HEK293T (cell line): ENCODE measurements at regions not wholly inside any gene's neighbourhood (a gene's known extent, or its start where the extent isn't known, plus 50 kb on each side); places are given as distances from the start of the nearest gene placed in this dataset.

Source experiments
- CTCF ChIA-PET: fragments of 350-600 bp; formaldehyde crosslinking; extraction: SDS; loops from one replicate; lab custom pipeline; 2021; ENCODE audit warnings: antibody characterized with exemption, inconsistent platforms; lab: Yijun Ruan, JAX
- POLR2A ChIA-PET: fragments of 350-600 bp; formaldehyde crosslinking; extraction: SDS; loops from one replicate; lab custom pipeline; 2020; ENCODE audit warnings: antibody characterized with exemption, inconsistent platforms; lab: Yijun Ruan, JAX
- DNase-seq: peaks from one replicate; pipeline ENCODE4 v3.0.0; 2012; ENCODE audit warnings: mixed read lengths; ENCODE audit errors: extremely low spot score
- ARNT ChIP-seq: fragments of 450-650 bp; IDR thresholded peaks from 2 replicates; pipeline ENCODE4 v1.6.1; 2017; ENCODE audit warnings: mild to moderate bottlenecking
- BHLHE40 ChIP-seq: fragments of 450-650 bp; IDR thresholded peaks from 2 replicates; pipeline ENCODE4 v1.6.1; 2016; ENCODE audit warnings: mild to moderate bottlenecking, moderate library complexity, borderline replicate concordance
- CTBP1 ChIP-seq: fragments of 450-650 bp; IDR thresholded peaks from 2 replicates; pipeline ENCODE4 v1.6.1; 2016; ENCODE audit warnings: borderline replicate concordance
- ELF4 ChIP-seq: fragments of 450-650 bp; IDR thresholded peaks from 2 replicates; pipeline ENCODE4 v1.6.1; 2017; ENCODE audit warnings: antibody characterized with exemption
- FOXA1 ChIP-seq: fragments of 450-650 bp; IDR thresholded peaks from 2 replicates; pipeline ENCODE4 v1.6.1; 2016; ENCODE audit warnings: mild to moderate bottlenecking
- FOXK2 ChIP-seq: fragments of 450-650 bp; IDR thresholded peaks from 2 replicates; pipeline ENCODE4 v1.6.1; 2016; ENCODE audit warnings: mild to moderate bottlenecking
- FOXM1 ChIP-seq: fragments of 450-650 bp; IDR thresholded peaks from 2 replicates; pipeline ENCODE4 v1.6.1; 2017; ENCODE audit warnings: mild to moderate bottlenecking, borderline replicate concordance
- HDGF ChIP-seq: fragments of 450-650 bp; IDR thresholded peaks from 2 replicates; pipeline ENCODE4 v1.6.1; 2017; ENCODE audit warnings: antibody characterized with exemption, borderline replicate concordance
- L3MBTL2 ChIP-seq: fragments of 450-650 bp; conservative IDR thresholded peaks from 2 replicates; pipeline ENCODE4 v1.6.1; 2016; ENCODE audit warnings: mild to moderate bottlenecking
- LEF1 ChIP-seq: fragments of 450-650 bp; IDR thresholded peaks from 2 replicates; pipeline ENCODE4 v1.6.1; 2017; ENCODE audit warnings: mild to moderate bottlenecking, borderline replicate concordance
- NFRKB ChIP-seq: fragments of 450-650 bp; IDR thresholded peaks from 2 replicates; pipeline ENCODE4 v1.6.1; 2016; ENCODE audit warnings: mild to moderate bottlenecking, moderate library complexity
- SP1 ChIP-seq: fragments of 450-650 bp; IDR thresholded peaks from 2 replicates; pipeline ENCODE4 v1.6.1; 2017
- SUZ12 ChIP-seq: fragments of 450-650 bp; IDR thresholded peaks from 2 replicates; pipeline ENCODE4 v1.6.1; 2016; ENCODE audit warnings: mild to moderate bottlenecking
- TARDBP ChIP-seq: fragments of 450-650 bp; IDR thresholded peaks from 2 replicates; pipeline ENCODE4 v1.6.1; 2016
- ZNF384 ChIP-seq: fragments of 450-650 bp; IDR thresholded peaks from 2 replicates; pipeline ENCODE4 v1.6.1; 2016
- TF ChIP-seq, protein P1 (sequence below): fragments of 450-650 bp; IDR thresholded peaks from 2 replicates; pipeline ENCODE4 v1.6.1; 2016

DNA sequence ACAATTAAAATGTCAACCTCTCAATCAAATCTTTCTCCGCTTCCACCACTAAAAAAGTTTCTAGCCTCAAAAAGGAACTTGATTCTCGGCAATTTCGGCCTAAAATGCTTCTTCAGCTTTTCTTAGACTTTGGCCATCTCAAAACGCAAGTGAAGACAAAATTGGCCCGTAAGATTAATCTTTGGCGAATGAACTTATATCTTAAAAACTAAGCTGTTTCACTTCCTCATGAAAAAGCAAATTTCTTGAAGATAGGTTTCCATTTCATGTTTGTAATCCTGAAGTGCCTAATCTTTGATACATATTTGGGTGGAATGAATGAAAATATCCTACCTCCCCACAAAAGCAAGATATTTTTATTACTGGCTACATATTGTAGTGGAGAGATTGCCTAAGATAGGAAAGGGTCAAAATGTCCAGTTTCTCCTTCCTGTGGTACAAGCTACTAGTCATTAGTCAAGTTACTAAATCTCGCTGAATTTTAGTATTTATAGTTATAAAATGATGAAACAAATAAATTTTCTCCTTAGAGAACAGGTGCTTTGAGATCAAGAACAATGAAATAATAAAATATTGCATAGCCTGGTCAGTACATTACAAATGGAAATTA is 85.4 kb upstream of the ZEB2 start:
- DNase-seq: no peak
- ChIA-PET POLR2A (no interaction called here), CTCF (no interaction called here)
- no peak for TF ChIP-seq SP1
- no peak for TF ChIP-seq BHLHE40
- TF ChIP-seq, protein P1, sequence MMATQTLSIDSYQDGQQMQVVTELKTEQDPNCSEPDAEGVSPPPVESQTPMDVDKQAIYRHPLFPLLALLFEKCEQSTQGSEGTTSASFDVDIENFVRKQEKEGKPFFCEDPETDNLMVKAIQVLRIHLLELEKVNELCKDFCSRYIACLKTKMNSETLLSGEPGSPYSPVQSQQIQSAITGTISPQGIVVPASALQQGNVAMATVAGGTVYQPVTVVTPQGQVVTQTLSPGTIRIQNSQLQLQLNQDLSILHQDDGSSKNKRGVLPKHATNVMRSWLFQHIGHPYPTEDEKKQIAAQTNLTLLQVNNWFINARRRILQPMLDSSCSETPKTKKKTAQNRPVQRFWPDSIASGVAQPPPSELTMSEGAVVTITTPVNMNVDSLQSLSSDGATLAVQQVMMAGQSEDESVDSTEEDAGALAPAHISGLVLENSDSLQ: peak; percentile 26; the same call in 1 of the 2 replicates

DNA sequence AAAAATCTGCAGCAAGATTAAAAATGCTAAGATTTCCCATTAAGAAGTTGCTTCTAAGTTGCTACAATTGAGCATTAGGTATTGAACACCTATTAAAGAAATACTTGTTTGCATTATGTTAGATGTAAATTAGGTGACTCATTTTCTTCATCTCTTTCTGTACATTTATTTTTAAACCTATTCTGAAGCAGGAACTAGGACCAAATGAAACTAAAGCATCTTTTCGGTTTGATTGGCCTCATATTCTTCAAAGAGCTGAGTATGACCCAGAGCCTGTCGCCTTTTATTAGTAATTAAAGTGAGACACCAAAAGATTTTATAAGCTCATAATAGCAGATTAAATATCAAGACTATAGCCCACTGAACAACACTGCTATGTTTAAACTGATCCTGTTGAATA is 83.4 kb upstream of the ZEB2 start:
- CTCF ChIA-PET: no interaction called here
- TF ChIP-seq, protein P1: no peak
- TF ChIP-seq ELF4: no peak
- TF ChIP-seq SUZ12: no peak
- TF ChIP-seq ARNT: no peak
- TF ChIP-seq ZNF384: no peak
- TF ChIP-seq NFRKB: no peak
- no peak for TF ChIP-seq SP1
- no peak for TF ChIP-seq FOXK2
- TF ChIP-seq LEF1: no peak
- TF ChIP-seq TARDBP: no peak
- no peak for DNase-seq
- POLR2A ChIA-PET: no interaction called here

DNA sequence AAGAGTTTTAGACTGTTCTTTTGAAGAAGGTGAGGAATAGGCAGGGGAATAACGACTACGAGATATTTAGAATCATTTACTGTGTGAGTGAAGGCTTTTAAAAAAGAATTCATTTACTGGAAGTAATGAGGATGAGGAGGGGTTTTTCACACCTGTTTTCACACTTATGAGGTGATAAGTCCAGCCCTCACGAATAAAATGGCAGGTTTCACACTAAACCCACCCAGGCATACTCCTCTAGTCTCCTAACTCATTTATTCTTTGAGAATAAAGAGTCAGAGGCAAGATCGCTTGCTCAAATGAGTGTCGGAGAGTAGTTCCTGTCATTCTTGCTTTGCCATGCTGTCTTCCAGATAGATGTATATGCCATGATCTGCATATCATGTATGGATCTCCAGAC is 79.0 kb upstream of the ZEB2 start:
- ChIA-PET CTCF (no interaction called here), POLR2A (no interaction called here)
- no peak for TF ChIP-seq CTBP1
- TF ChIP-seq FOXK2: no peak
- TF ChIP-seq ELF4: no peak
- TF ChIP-seq LEF1: no peak
- no peak for DNase-seq

DNA sequence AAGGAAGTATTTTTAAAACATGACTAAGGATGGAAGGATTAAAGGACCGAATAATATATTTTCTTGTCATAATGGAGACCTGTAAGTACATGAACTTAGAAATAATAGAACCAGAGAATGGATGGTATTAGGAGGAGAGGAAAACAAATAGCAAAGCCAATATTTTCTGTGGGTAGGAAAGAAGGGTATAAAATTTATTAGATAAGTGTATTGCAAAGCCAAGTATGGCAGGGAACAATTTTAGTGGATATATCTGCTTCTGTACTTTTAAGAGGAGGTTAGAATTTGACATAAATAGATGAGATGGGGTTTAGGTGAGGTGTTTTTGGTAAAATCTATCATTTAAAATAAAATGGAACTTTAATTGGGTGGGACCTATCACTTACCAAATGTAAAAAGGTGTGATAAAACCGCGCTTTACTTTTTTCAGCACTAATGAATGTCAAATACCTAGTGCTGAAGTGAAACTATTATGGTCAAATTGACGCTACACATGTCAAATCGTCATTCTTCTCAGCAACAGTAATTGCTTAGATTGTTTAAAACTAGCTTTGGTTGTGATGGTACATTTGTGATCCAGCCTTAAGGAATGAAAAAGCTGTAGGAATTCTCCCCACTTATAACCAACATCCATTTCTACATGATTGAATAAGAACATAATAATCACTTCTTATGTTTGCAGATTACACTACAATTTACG is 78.1 kb upstream of the ZEB2 start:
- DNase-seq: no peak
- TF ChIP-seq TARDBP: no peak
- no peak for TF ChIP-seq FOXM1
- TF ChIP-seq CTBP1: no peak
- TF ChIP-seq SUZ12: no peak
- CTCF ChIA-PET: no interaction called here
- POLR2A ChIA-PET: no interaction called here

DNA sequence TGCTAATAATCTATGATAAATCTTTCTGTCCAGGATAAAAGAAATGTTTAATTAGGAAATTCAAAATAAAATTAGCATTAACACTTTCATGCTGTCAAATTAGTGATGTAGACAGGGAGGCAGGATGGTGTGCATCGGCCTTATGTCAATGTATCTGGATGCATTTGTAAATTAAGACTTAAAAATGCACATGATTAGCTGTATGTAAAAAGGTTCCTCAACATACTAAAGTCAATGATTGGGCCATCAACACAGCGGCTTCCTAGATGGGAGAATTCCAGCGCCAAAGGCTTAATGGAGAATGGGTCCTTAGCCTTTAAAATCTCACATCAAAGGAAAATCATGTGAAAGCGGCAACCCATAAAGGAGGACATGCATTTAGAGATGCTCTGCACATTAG is 77.5 kb upstream of the ZEB2 start:
- no peak for DNase-seq
- no peak for TF ChIP-seq FOXA1
- TF ChIP-seq ZNF384: no peak
- no peak for TF ChIP-seq L3MBTL2
- no peak for TF ChIP-seq TARDBP
- TF ChIP-seq CTBP1: no peak
- CTCF ChIA-PET: no interaction called here
- POLR2A ChIA-PET: no interaction called here

DNA sequence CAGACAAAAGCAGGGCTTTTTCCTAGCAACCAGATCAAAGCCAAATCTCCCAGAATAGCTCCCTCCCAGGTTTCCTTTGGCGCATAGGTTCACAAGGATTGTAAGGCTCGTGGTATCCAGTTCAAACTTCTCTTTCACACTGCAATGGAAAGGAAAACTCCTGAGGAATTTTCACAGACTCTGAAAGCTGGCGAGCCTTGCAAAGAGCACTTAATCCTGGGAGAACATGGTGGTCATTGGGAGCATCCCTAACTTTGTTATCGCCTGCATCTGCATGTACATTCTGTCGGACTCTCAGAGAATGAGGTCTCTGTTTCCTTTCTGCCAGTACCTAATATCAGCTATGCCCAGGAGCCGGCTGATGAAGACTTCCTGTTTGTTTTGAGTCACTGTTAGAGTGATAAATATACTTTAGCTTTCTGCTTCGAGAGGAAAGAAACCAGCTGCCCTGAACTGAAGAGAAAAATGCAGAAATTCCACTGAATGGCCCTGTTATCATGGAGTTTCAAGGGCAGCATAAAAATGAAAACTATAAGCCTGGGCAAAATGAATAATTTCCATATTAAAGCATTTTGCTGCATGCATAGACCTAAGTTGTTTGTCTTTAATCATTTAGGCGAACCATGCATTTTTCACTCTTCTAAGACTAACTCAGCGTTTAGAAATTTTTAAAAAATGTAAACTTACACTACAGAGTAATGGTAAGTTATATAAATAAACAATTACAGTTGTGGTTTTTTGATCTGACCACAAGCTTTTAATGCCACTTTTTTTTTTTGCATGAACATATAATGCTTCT is 76.4 kb upstream of the ZEB2 start:
- ChIA-PET CTCF (no interaction called here), POLR2A (no interaction called here)
- no peak for DNase-seq
- TF ChIP-seq BHLHE40 (no peak), FOXK2 (no peak), SP1 (no peak), FOXM1 (no peak), SUZ12 (no peak), L3MBTL2 (no peak), NFRKB (no peak), ELF4 (no peak), ARNT (no peak), HDGF (no peak), CTBP1 (no peak), ZNF384 (no peak)
- TF ChIP-seq, protein P1: no peak

DNA sequence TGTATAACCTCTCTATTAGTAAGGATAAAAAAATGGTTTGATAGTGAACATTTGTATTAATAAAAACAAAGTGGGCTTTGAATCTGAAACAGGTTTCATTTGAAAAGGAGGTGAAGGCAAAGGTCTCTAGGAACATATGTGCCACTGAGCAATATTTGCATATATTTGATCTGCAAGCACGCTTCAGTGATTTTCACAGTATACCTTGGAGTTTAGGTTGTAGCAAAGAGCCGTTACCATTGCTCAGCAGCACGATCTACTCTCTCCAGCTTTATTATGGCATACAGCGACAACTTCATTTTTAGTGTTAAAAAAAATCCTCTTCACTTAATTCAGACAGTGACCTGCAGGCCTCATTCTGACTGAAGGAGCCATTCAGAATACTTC is 75.8 kb upstream of the ZEB2 start:
- CTCF ChIA-PET: no interaction called here
- DNase-seq: no peak
- POLR2A ChIA-PET: no interaction called here
- TF ChIP-seq BHLHE40: no peak
- no peak for TF ChIP-seq ZNF384
- no peak for TF ChIP-seq ARNT
- no peak for TF ChIP-seq CTBP1
- TF ChIP-seq SP1: no peak
- no peak for TF ChIP-seq NFRKB
- TF ChIP-seq SUZ12: no peak
- TF ChIP-seq TARDBP: no peak
- no peak for TF ChIP-seq HDGF
- no peak for TF ChIP-seq FOXA1
- TF ChIP-seq L3MBTL2: no peak
- no peak for TF ChIP-seq LEF1
- no peak for TF ChIP-seq FOXK2
- no peak for TF ChIP-seq FOXM1
